ENCODE measurements at regions not wholly inside any gene's neighbourhood (a gene's known extent, or its start where the extent isn't known, plus 50 kb on each side); places are given as distances from the start of the nearest gene placed in this dataset.

DNA sequence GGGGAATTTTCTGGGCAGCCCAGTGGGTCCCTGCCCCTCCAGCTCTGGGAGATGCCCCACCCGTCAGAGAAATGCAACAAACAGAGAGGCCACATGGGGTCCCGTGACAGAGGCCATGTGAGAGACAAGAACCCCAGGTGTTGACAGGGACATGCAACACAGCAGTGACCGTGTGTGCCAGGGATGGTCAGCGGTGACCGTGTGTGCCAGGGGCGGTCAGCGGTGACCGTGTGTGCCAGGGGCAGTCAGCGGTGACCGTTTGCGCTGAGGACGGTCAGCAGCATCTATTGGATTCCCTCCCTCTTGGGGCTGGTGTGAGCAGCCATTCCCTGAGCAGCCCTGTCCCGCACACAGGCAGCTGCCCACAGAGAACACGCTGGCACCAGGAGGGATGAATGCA, 146.6 kb upstream of the OTOS start:
- no peak overlapping the region for H3K4me3 ChIP-seq (ENCODE audit: low read depth, low read length)
- no peak for DNase-seq (ENCODE audit: low read depth)
- TF ChIP-seq, protein P1, sequence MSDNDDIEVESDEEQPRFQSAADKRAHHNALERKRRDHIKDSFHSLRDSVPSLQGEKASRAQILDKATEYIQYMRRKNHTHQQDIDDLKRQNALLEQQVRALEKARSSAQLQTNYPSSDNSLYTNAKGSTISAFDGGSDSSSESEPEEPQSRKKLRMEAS (IDR thresholded peaks at IDR 0.05; ENCODE audit: low read depth, low read length) = no peak

DNA sequence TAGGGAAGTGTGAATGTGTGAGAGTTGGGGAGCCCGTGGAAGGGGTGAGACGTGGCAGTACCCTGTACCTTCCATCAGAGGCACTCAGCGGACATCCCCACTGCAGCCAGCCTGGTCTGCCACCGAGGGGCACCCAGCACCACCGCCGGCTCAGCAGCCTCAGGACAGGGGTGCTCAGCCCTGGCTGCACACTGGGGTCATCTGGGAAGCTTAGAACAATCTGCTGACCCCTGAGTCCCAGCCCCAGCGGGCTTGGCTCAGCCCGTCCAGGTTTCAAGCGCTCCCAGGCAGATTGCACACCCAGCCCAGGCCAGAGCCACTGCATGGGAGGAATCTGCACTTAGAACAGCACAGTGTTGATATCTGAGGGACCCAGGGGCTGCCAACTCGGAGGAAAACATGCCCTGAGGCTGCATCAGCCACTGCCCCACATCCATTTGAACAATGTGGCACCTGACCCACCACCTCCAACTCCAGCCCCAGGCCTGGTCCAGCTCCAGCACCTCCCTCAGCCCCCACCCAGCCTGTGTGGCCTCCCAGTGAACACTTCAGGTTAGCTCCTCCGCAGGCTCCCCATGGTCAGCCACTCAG, 147.1 kb upstream of the OTOS start:
- H3K4me3 ChIP-seq (ENCODE audit: low read depth, low read length) = no peak overlapping the region
- no peak for DNase-seq (ENCODE audit: low read depth)
- TF ChIP-seq MYC (IDR thresholded peaks at IDR 0.05; ENCODE audit: low read depth, low read length) = no peak
- TF ChIP-seq, protein P1 (IDR thresholded peaks at IDR 0.05; ENCODE audit: low read depth, low read length) = no peak
- TF ChIP-seq, protein P2, sequence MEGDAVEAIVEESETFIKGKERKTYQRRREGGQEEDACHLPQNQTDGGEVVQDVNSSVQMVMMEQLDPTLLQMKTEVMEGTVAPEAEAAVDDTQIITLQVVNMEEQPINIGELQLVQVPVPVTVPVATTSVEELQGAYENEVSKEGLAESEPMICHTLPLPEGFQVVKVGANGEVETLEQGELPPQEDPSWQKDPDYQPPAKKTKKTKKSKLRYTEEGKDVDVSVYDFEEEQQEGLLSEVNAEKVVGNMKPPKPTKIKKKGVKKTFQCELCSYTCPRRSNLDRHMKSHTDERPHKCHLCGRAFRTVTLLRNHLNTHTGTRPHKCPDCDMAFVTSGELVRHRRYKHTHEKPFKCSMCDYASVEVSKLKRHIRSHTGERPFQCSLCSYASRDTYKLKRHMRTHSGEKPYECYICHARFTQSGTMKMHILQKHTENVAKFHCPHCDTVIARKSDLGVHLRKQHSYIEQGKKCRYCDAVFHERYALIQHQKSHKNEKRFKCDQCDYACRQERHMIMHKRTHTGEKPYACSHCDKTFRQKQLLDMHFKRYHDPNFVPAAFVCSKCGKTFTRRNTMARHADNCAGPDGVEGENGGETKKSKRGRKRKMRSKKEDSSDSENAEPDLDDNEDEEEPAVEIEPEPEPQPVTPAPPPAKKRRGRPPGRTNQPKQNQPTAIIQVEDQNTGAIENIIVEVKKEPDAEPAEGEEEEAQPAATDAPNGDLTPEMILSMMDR (IDR thresholded peaks at IDR 0.05; ENCODE audit: low read depth, low read length) = no peak
- TF ChIP-seq POLR2A (IDR thresholded peaks at IDR 0.05; ENCODE audit: extremely low read depth, insufficient read length) = no peak

DNA sequence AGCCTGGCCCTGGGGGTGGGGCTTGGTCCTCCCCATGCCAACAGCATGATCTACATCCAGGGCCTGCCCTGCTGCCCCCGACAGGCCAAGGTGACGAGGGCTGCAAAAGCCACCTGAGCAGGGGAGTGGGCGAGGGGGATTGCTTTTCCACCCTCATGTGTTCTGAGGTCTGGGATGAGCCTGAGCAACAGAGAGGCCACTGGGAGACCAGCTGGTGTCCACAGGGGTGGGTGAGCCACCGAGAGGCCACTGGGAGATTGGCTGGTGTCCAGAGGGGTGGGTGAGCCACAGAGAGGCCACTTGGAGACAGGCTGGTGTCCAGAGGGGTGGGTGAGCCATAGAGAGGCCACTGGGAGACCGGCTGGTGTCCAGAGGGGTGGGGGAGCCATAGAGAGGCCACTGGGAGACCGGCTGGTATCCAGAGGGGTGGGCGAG, 147.4 kb upstream of the GPC1 start:
- TF ChIP-seq, protein P2 (IDR thresholded peaks at IDR 0.05; ENCODE audit: low read depth, low read length) = no peak
- no peak for TF ChIP-seq MYC (IDR thresholded peaks at IDR 0.05; ENCODE audit: low read depth, low read length)
- no peak for TF ChIP-seq POLR2A (IDR thresholded peaks at IDR 0.05; ENCODE audit: extremely low read depth, insufficient read length)
- TF ChIP-seq, protein P1 (IDR thresholded peaks at IDR 0.05; ENCODE audit: low read depth, low read length) = no peak
- DNase-seq (ENCODE audit: low read depth) = no peak
- H3K4me3 ChIP-seq (ENCODE audit: low read depth, low read length) = no peak overlapping the region

DNA sequence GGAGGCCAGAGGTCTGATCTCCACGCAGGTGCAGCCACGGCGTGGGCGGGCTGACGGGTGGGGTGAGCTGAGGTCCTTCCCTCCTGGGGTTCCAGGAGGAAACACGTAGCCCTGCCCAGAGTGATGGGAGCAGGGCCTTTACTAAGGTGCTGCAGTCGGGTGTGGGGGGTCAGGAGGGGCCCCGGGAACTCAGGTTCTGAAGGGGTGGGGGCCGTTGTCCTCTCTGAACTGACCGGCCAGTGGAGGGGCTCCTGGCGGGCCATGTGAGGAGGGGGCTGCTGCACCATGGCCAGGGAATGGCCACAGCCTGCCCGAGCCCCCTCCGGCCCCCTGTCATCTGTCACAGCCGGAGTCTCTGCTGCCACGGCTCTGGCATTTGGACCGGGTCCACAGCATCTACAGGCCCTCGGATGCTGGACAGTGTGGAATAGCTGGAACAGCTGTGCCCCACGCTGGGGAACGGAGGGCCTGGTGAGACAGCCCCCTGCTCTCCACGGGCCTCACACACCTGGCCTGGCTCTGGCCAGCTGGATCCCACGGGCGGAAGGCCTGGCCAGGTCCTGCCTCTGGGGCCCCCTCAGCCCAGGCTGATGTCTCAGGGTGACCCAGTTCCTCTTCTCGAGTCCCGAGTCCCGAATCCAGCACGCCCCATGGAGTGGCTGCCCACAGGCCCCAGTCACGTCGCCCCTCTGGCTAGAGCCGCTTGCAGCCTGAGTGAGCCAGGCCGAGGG, 145.6 kb upstream of the GPC1 start:
- H3K4me3 ChIP-seq (ENCODE audit: low read depth, low read length) = no peak overlapping the region
- TF ChIP-seq, protein P2 (IDR thresholded peaks at IDR 0.05; ENCODE audit: low read depth, low read length) = no peak
- TF ChIP-seq MYC (IDR thresholded peaks at IDR 0.05; ENCODE audit: low read depth, low read length) (no peak), POLR2A (IDR thresholded peaks at IDR 0.05; ENCODE audit: extremely low read depth, insufficient read length) (no peak)
- TF ChIP-seq, protein P1 (IDR thresholded peaks at IDR 0.05; ENCODE audit: low read depth, low read length) = no peak
- no peak for DNase-seq (ENCODE audit: low read depth)

DNA sequence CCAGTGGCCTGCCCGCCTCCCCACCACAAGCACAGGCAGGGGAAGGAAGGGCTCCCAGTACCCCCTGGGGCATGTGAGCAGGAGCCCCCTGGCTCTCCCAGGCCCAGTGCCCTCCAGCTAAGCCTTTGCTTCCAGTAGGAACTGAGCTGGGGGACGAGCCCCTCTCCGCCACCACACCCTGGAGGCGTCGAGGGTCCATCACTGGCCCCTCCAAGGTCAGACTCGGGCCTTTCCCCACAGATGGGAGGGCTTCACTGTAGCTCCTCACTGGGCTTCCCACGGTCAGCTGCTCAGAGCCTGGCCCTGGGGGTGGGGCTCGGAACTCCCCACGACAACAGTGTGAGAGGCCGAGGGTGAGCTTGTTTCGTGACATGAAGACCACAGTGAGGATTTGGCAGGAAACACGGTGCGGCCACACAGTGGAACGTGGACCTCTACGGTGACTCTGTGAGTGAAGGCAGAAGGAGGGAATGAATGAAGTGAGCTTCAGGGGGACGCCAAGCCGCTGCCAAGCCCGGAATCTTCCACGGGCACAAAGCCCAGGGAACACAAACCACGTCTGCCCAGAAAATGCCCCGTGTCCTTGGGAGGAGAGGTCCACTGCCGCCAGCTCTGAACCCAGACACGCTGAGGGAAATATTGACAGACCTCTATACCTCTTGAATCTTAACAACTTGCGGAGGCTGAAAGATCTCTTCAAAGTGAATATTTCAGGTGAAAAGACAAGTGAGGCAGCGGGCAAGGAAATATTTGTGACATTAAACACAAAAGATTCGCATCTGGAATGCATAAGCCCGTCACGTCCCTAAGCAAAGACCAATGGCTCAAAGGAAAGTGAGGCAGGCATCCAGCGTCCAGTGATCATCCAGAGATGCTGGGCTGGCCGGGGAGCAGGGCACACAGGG, 144.8 kb upstream of the GPC1 start:
- DNase-seq (ENCODE audit: low read depth) = no peak
- TF ChIP-seq, protein P2 (IDR thresholded peaks at IDR 0.05; ENCODE audit: low read depth, low read length) = no peak
- no peak for TF ChIP-seq MYC (IDR thresholded peaks at IDR 0.05; ENCODE audit: low read depth, low read length)
- no peak for TF ChIP-seq POLR2A (IDR thresholded peaks at IDR 0.05; ENCODE audit: extremely low read depth, insufficient read length)
- TF ChIP-seq, protein P1 (IDR thresholded peaks at IDR 0.05; ENCODE audit: low read depth, low read length) = no peak
- no peak overlapping the region for H3K4me3 ChIP-seq (ENCODE audit: low read depth, low read length)

Data from NB4 (cell line).